ENCODE measurements at regions not wholly inside any gene's neighbourhood (a gene's known extent, or its start where the extent isn't known, plus 50 kb on each side); places are given as distances from the start of the nearest gene placed in this dataset.

- ChIA-PET CTCF (interaction anchor here (0.6 to 0.7 kb wide), 2 partner anchors 49 to 121 kb away, joined by 3 to 5 read pairs; no protein-coding TSS in a partner anchor), POLR2A (ENCODE audit: unreplicated experiment) (no interaction called here)
- Histone ChIP-seq H3K18ac (ENCODE audit: low read depth, low read length) (no peak overlapping the region), H2BK15ac (ENCODE audit: low read depth, low read length) (no peak overlapping the region), H4K5ac (ENCODE audit: low read depth, low read length) (no peak overlapping the region), H3K4me2 (ENCODE audit: low read depth, low read length) (no peak overlapping the region), H3K4me1 (ENCODE audit: control insufficient read depth, insufficient read depth, low read length) (no peaks in the 10 kb centered on the region; the same call in 1 of the 2 replicates), H3K9ac (ENCODE audit: low read depth, low read length) (no peak overlapping the region), H2AFZ (replicated peaks; ENCODE audit: low read length, poor library complexity) (no peak overlapping the region), H3K56ac (ENCODE audit: extremely low read depth, insufficient read depth, low read length) (no peak overlapping the region), H4K20me1 (ENCODE audit: insufficient read depth, low read length) (no peaks in the 10 kb centered on the region), H3K27ac (ENCODE audit: insufficient read depth, low read length) (no peak overlapping the region), H4K91ac (ENCODE audit: insufficient read depth, low read depth, low read length) (no peak overlapping the region), H3K27me3 (ENCODE audit: control insufficient read depth, insufficient read depth, low read length) (no peaks in the 10 kb centered on the region), H3K9me3 (ENCODE audit: control insufficient read depth, insufficient read depth, low read length) (no peaks in the 10 kb centered on the region), H3K14ac (replicated peaks; ENCODE audit: low read depth, low read length) (no peak overlapping the region), H2AK5ac (ENCODE audit: low read depth, low read length) (no peak overlapping the region), H3K9me1 (ENCODE audit: insufficient read depth, low read length) (no peaks in the 10 kb centered on the region), H2AK9ac (replicated peaks; ENCODE audit: low read depth, low read length, poor library complexity) (no peak overlapping the region), H3K36me3 (ENCODE audit: control insufficient read depth, insufficient read depth, low read length) (no peaks in the 10 kb centered on the region), H3K79me1 (ENCODE audit: low read depth in 1 of 2, low read length in 2 of 2) (no peaks in the 10 kb centered on the region), H2BK5ac (ENCODE audit: low read depth, low read length, poor library complexity, severe bottlenecking) (no peak overlapping the region), H2BK120ac (ENCODE audit: low read depth, low read length) (no peak overlapping the region), H3K23ac (ENCODE audit: low read depth, low read length) (no peak overlapping the region), H2BK20ac (ENCODE audit: low read depth, low read length) (no peak overlapping the region), H4K8ac (ENCODE audit: low read depth in 2 of 2, low read length in 2 of 2) (no peak overlapping the region), H3K4ac (ENCODE audit: low read depth, low read length) (no peak overlapping the region), H3K4me3 (ENCODE audit: insufficient read depth, low read depth, low read length) (no peak overlapping the region)
- no peak for DNase-seq
- intact Hi-C loops (cut with micrococcal nuclease), result no loop called here
- WGBS, 2 experiments (ENCODE audit: extremely low coverage in 2 of 2, insufficient read length in 1 of 2), result no CpG with 5 or more reads among the region's 2 CpGs
- no TSS peak for BruUV-seq (replicated peaks)
- TF ChIP-seq ELK1 (IDR thresholded peaks at IDR 0.05; ENCODE audit: borderline replicate concordance, low read depth, low read length) (no peak), MAZ (IDR thresholded peaks at IDR 0.05; ENCODE audit: borderline replicate concordance, low read depth, low read length) (no peak), BHLHE40 (IDR thresholded peaks at IDR 0.05; ENCODE audit: low read depth, low read length) (no peak), RAD21 (IDR thresholded peaks at IDR 0.05; ENCODE audit: low read length) (no peak), MXI1 (IDR thresholded peaks at IDR 0.05; ENCODE audit: borderline replicate concordance, low read depth, low read length) (no peak), POLR2A (IDR thresholded peaks at IDR 0.05; ENCODE audit: low read depth, low read length) (no peak), CHD1 (IDR thresholded peaks at IDR 0.05; ENCODE audit: low read depth, low read length) (no peak), CEBPB (IDR thresholded peaks at IDR 0.05; ENCODE audit: low read depth, low read length) (no peak), SMC3 (IDR thresholded peaks at IDR 0.05; ENCODE audit: low read depth, low read length) (no peak), RFX5 (IDR thresholded peaks at IDR 0.05; ENCODE audit: low read depth, low read length) (no peak), USF2 (IDR thresholded peaks at IDR 0.05; ENCODE audit: low read depth, low read length) (no peak), MAFK (IDR thresholded peaks at IDR 0.05; ENCODE audit: low read depth, low read length) (no peak), NFE2L2 (IDR thresholded peaks at IDR 0.05; ENCODE audit: low read depth, low read length) (no peak), RCOR1 (IDR thresholded peaks at IDR 0.05; ENCODE audit: insufficient replicate concordance, low read length) (no peak), FOS (IDR thresholded peaks at IDR 0.05; ENCODE audit: low read depth, low read length) (no peak)
- TF ChIP-seq, protein P1, sequence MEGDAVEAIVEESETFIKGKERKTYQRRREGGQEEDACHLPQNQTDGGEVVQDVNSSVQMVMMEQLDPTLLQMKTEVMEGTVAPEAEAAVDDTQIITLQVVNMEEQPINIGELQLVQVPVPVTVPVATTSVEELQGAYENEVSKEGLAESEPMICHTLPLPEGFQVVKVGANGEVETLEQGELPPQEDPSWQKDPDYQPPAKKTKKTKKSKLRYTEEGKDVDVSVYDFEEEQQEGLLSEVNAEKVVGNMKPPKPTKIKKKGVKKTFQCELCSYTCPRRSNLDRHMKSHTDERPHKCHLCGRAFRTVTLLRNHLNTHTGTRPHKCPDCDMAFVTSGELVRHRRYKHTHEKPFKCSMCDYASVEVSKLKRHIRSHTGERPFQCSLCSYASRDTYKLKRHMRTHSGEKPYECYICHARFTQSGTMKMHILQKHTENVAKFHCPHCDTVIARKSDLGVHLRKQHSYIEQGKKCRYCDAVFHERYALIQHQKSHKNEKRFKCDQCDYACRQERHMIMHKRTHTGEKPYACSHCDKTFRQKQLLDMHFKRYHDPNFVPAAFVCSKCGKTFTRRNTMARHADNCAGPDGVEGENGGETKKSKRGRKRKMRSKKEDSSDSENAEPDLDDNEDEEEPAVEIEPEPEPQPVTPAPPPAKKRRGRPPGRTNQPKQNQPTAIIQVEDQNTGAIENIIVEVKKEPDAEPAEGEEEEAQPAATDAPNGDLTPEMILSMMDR (conservative IDR thresholded peaks at IDR 0.05; ENCODE audit: low read depth, low read length), result no peak
- in situ Hi-C loops (cut with MboI; ENCODE audit: low sequenced_read_pairs), result no loop called here
- dilution Hi-C loops (cut with HindIII; ENCODE audit: low sequenced_read_pairs, unreplicated experiment), result no loop called here
- ATAC-seq (ENCODE audit: low read depth), result no peak
These were observed 180.5 kb downstream of the KIT start for GRCh38 chr4:54838301-54838700.

All from IMR-90 (cell line).